ENCODE measurements at regions not wholly inside any gene's neighbourhood (a gene's known extent, or its start where the extent isn't known, plus 50 kb on each side); places are given as distances from the start of the nearest gene placed in this dataset.

- no peaks in the 10 kb centered on the region for H3K27me3 ChIP-seq
- no peaks in the 10 kb centered on the region for H3K36me3 ChIP-seq
- no peak overlapping the region for H3K4me3 ChIP-seq
- no peak for DNase-seq
- H3K27ac ChIP-seq: no peak overlapping the region
- TF ChIP-seq CTCF (IDR thresholded peaks at IDR 0.05) (no peak), EP300 (IDR thresholded peaks at IDR 0.05) (no peak), POLR2A (IDR thresholded peaks at IDR 0.05) (no peak)
- 79 to 92% (median 88%) methylated on average over 6 of the region's 6 CpGs for WGBS, 3 donors
- intact Hi-C loops (cut with DNase I): no loop called here
- peaks cover 1% of the 10 kb centered on the region for H3K4me1 ChIP-seq (ENCODE audit: insufficient read depth)
- no peaks in the 10 kb centered on the region for H3K9me3 ChIP-seq
Measured at GRCh38 chr1:229107304-229107815, 163.6 kb upstream of the RAB4A start.

- 69 to 96% (median 84%) methylated on average over 2 of the region's 2 CpGs for WGBS, 3 donors
- no peak for DNase-seq
- intact Hi-C loops (cut with DNase I): no loop called here
Measured at GRCh38 chr1:229107972-229108371, 162.9 kb upstream of the RAB4A start.

DNA sequence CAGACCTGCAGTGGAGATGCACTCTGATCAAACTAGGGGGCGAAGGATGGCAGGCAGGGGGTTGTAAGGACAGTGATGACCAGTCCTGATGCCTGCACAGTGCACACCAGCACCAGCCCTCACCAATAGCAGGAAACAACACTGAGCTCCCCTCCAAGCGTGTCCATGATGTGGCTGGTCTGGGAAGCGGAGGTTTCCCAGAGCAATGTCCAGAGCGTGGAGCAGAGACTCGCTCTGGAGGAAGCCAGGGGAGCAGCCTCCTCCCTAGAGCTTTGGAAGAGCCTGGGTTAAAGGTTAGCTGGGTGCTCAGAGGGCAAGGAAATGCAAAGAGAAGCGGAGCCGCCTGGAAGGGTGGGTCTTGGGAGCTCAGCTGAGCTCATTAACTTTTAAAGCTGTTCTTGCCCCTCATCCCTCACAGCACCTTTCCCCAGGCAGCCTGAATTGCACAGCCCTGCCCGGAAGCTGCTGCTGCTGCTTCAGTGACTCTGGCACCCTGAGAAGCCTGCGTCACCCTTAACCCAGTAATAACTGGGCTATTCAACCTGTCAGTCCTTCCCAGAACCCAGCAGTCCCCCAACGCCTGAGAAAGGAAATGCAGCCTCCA lies 162.2 kb upstream of the RAB4A start:
- DNase-seq: no peak
- no peaks in the 10 kb centered on the region for H3K27me3 ChIP-seq
- no peak for TF ChIP-seq EP300 (IDR thresholded peaks at IDR 0.05)
- no peak for TF ChIP-seq CTCF (IDR thresholded peaks at IDR 0.05)
- TF ChIP-seq POLR2A (IDR thresholded peaks at IDR 0.05): no peak
- intact Hi-C loops (cut with DNase I): no loop called here
- no peak overlapping the region for H3K4me3 ChIP-seq
- no peaks in the 10 kb centered on the region for H3K9me3 ChIP-seq
- WGBS, 3 donors: 90 to 95% (median 94%) methylated on average over 10 of the region's 10 CpGs
- peaks cover 1% of the 10 kb centered on the region for H3K4me1 ChIP-seq (ENCODE audit: insufficient read depth)
- H3K36me3 ChIP-seq: no peaks in the 10 kb centered on the region
- no peak overlapping the region for H3K27ac ChIP-seq

More at GRCh38 chr1:229107972-229108371, 162.9 kb upstream of the RAB4A start:
- TF ChIP-seq CTCF (IDR thresholded peaks at IDR 0.05) (no peak), POLR2A (IDR thresholded peaks at IDR 0.05) (no peak), EP300 (IDR thresholded peaks at IDR 0.05) (no peak)
- Histone ChIP-seq H3K27me3 (no peaks in the 10 kb centered on the region), H3K4me3 (no peak overlapping the region), H3K9me3 (no peaks in the 10 kb centered on the region), H3K36me3 (no peaks in the 10 kb centered on the region), H3K4me1 (ENCODE audit: insufficient read depth) (peaks cover 1% of the 10 kb centered on the region), H3K27ac (no peak overlapping the region)

GRCh38 chr1:229109320-229109761 lies 161.6 kb upstream of the RAB4A start:
- Histone ChIP-seq H3K9me3 (no peaks in the 10 kb centered on the region), H3K4me1 (ENCODE audit: insufficient read depth) (peaks cover 1% of the 10 kb centered on the region), H3K27ac (no peak overlapping the region), H3K36me3 (no peaks in the 10 kb centered on the region), H3K4me3 (no peak overlapping the region), H3K27me3 (no peaks in the 10 kb centered on the region)
- intact Hi-C loops (cut with DNase I): no loop called here
- TF ChIP-seq CTCF (IDR thresholded peaks at IDR 0.05): no peak
- no peak for TF ChIP-seq POLR2A (IDR thresholded peaks at IDR 0.05)
- TF ChIP-seq EP300 (IDR thresholded peaks at IDR 0.05): no peak
- WGBS, 3 donors: 80 to 91% (median 88%) methylated on average over 5 of the region's 5 CpGs
- DNase-seq: no peak

All from ovary (tissue), 7 donors.